Suppressor macrophage treated with lipopolysaccharide for 1 hour (primary cell): ENCODE measurements at regions not wholly inside any gene's neighbourhood (a gene's known extent, or its start where the extent isn't known, plus 50 kb on each side); places are given as distances from the start of the nearest gene placed in this dataset.
"Not testable (repeated sequence)": the region's sequence is repeated elsewhere in the genome, so short reads cannot be mapped to it uniquely, and the experiment has no call there.

ENCODE experiments used
- DNase-seq, 3 donors: peaks; one replicate each; pipeline ENCODE4 v3.0.0-alpha.2; 2020 to 2022

DNA sequence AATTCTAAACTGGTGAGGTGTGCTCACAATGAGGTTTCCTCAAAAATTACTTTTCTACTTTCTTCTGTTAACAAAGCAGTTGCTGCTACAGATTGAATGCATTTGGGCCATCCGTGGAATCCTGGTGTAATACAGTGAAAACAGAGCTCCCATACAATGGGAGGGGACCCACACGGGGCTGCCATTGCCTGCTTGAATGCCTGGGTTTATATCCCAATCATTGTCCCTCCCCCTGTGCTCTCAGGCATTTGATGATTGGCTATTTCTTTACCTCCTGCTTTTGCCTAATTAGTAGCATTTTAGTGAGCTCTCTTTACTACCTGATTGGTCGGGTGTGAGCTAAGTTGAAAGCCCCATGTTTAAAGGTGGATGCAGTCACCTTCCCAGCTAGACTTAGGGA, 52.9 kb upstream of the CSF1 start:
- not testable (repeated sequence) for DNase-seq

GRCh38 chr1:109855986-109856385, 54.7 kb upstream of the CSF1 start:
- DNase-seq, result not testable (repeated sequence)

DNA sequence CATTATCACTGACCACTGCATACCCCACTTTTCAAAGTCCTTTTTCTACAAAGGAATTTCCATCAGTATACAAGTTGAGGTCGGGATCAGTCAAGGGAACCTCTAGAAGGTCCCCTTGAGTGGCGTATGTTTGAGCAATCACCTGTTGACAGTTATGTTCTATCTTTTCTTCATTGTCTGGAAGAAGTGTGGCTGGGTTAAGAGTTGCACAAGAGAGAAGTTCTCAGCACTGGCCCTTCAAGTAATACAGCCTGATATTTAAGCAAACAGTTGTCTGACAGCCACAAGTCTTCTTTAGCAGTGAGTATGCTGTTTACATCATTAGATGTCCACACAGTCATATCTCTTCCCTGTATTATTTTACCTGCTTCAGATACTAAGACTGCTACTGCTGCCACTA, 56.7 kb upstream of the CSF1 start:
- not testable (repeated sequence) for DNase-seq

- not testable (repeated sequence) for DNase-seq
These were observed 58.2 kb upstream of the CSF1 start for GRCh38 chr1:109852221-109853015.

GRCh38 chr1:109850827-109851226, 59.8 kb upstream of the CSF1 start:
- peak in 1 of 3 donors; percentile 33 for DNase-seq

- peak in 2 of 3 donors; percentile 24 to 40 for DNase-seq
These were observed 60.5 kb upstream of the CSF1 start for GRCh38 chr1:109850194-109850593.

DNA sequence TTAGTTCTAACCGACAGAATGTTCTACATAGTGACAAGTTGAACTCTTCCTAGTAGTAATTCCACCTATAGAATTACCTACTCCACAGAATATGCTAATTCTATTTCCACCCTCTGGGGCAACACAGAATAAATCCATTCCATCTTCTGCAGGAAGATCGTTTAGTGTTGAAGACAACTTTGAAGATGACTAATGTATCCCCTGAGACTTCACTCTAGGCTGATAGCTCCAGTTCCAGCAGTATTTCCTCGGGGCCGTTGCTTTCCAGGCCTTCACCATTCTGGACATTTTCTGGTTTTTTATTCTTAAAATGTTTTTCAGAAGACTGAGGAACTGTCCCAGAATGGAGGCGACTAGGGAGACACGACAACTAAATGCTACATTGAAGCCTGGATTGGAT, 61.0 kb upstream of the CSF1 start:
- no peak for DNase-seq

DNA sequence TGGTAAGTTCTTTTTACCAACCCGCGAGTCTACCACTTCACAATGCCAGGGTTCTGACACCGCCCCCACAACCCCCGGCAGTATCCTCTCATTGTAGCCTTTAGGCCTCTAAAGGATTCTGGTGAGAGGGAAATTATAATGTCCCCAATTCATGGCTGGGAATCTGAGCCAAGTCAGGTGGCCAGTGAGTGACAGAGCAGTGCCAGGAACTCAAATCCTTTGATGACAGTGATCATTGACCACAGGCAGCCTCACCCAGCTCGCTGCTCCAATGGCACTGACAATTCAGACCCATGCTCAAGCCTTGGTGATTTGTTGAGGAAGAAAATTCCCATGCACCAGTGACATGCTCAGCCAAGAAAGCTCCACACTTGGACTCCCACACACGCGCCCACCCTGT, 63.4 kb upstream of the CSF1 start:
- DNase-seq, result no peak

- DNase-seq, result no peak
These were observed 63.8 kb upstream of the CSF1 start for GRCh38 chr1:109846846-109847245.

DNA sequence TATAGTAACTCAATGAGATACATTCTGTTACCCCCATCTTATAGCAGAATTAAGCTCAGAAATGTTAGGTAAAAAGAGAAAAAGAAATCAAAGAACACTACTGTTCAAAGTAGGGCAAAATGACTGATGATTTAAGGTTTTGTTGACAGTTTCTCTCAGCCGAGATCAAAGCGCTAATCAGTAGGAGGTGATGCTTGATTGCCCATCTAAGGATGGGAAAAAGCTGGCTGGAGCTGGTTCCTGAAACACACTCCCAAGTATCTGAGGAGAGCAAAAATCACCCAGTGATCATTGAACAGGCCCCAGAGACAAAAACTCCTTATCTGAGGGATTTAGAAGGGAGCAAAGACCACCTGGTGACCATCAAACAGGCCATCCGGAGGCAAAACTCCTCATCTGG, 64.5 kb upstream of the CSF1 start:
- no peak for DNase-seq

DNA sequence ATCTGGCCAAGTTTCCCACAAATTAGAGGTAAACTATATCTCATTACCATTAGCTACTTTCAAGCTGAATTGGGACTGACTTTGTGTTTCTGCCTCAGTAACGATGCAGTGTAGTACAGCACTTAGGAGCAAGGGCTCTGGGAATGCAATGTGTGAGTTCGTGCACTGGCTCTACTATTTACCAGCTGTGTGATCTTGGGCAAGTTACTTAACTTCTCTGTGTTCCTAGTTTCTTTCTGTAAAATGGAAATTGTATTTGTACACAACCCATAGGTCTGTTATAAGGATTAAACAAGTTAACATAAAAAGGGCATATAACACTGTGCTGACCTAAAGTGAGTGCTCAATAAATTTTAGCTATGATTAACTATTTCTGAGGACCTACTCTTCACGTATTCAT, 65.0 kb upstream of the CSF1 start:
- DNase-seq, result no peak

DNA sequence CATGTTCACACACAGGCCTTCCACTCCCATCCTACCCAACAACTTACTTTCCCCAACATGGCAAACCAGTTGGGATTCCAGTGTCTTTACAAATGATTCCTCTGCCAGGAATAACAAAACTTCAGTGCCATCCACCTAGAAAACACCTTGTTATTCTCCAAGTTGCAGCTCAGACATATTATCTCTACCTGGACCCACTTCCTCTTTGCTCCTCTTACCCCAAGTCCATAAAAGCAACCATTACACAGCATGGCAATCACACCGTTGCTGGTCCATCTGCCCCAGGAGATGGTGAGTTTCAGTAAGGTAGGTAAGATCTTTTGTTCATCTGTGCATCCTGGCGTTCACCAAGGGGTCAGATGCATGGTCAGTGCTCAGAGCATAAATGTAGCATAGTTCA, 66.0 kb upstream of the CSF1 start:
- no peak for DNase-seq

- no peak for DNase-seq
These were observed 70.5 kb upstream of the CSF1 start for GRCh38 chr1:109840011-109840629.

- not testable (repeated sequence) for DNase-seq
These were observed 71.4 kb upstream of the CSF1 start for GRCh38 chr1:109839276-109839675.

DNA sequence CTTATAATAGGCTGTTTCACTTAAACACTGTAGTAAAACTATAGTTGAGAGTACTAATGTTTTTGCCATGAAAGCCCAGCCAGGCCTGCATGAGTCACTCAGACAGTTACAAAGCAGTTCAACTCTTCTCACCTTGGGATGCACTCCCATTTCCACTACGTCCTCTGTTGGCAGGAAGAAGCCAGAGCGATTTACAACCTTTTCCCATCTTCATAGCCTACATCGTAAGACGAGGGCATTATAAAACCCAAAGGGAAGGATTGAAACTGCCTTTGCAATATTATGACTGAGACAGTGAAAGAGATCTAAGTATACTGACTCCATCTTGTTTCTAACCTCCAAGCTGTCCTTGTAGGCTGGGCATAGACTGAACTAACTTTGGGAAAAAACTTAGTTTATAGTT, 71.8 kb upstream of the CSF1 start:
- no peak for DNase-seq

- DNase-seq, result no peak
These were observed 72.6 kb upstream of the CSF1 start for GRCh38 chr1:109837852-109838570.

DNA sequence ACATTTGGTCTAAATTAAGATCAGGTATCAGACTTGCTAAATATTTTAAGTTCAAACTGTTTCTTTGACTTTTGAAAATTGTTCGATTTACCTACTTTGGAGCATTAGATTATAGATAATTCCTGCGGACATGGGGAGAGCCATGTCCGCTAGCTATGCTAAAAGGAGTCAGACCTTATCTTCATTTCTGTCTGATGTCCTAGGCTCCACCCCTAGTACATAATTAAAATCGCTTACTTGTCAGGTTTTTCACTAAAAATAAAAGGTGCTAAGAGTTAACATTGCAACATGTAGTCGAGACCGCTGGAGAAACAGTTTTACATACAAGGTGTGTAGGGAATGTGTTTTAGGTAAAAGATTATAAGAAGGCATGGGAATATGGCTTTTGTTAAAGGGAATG, 71.9 kb upstream of the EPS8L3 start:
- peak in 1 of 3 donors; percentile 14 for DNase-seq

DNA sequence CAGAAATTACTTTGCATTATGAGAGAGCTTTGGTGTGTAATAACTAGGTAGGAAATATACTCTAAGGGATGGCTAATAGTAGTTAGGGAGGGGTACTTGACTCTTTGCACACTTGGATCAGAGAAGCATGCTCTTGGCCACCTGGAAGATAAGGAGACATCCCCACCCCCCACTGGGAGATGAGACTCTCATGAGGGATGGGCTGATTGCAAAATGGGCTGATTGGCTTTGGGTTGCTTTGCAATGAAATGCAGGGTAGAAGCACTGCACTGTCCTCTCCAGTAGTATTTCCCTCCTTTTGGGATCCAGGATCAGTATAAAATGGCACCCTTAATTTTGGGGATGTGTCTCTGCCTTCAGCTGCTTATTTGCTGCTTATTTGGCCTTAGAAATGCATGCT, 71.2 kb upstream of the EPS8L3 start:
- no peak for DNase-seq

- DNase-seq, result no peak
These were observed 69.2 kb upstream of the EPS8L3 start for GRCh38 chr1:109832945-109833344.

DNA sequence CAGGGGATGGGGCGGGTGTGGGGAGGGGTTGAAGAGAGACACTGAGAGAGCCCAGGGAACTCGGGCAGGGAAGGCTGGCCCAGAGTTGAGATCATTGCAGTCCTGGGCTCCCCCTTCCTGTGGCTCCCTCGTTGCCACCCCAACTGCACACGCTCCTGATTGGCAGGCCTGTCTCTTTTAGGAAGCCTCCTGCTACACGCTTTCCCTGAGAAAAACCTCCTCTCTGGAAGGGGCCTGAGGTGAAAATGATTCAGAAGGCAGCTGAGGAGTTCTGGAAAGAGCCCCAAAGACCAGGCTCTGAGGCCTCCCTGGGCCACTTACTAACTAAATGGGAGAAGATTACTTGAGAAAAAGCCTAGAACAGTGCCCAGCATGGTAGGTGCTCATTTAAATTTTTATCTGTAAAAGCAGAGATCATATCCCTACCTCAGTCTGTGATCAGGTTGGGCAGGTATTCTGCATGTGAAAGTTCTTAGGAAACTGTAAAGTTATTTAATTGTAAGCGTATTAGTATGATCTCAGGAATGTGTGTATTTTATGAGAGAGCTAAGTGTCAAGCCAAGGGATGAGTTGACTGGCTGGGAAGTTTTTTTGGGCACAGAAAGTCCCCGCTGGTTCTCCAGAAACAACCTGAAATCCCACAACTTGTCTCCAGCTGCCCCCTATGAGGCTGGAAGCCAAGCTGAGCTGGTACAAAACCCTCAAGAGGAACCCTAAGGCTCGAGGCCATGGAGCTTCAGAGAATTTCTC, 65.2 kb upstream of the EPS8L3 start:
- DNase-seq, result no peak

- DNase-seq, result no peak
These were observed 64.3 kb upstream of the EPS8L3 start for GRCh38 chr1:109827986-109828385.

DNA sequence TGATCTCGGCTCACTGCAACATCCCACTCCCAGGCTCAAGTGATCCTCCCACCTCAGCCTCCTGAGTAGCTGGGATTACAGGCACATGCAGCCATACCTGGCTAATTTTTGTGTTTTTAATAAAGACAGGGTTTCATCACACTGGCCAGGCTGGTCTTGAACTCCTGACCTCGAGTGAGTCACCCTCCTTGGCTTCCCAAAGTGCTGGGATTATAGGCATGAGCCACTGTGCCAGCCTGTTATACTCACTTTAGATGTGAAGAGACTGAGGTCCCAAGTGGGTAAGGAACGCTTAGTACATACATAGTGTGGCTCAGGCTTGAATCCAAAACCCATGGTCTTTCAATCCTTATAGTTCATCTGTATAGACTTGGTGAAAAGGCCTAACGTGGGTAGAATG, 63.7 kb upstream of the EPS8L3 start:
- DNase-seq, result no peak

- peak; percentile 52 to 79 (median 71) for DNase-seq
These were observed 63.2 kb upstream of the EPS8L3 start for GRCh38 chr1:109826930-109827349.
